HG02870 (cell line): ENCODE measurements at regions not wholly inside any gene's neighbourhood (a gene's known extent, or its start where the extent isn't known, plus 50 kb on each side); places are given as distances from the start of the nearest gene placed in this dataset.
A peak's percentile ranks its signal among the peaks of the same experiment; 100 is the strongest.
"Not testable (repeated sequence)": the region's sequence is repeated elsewhere in the genome, so short reads cannot be mapped to it uniquely, and the experiment has no call there.

Experiments
- ATAC-seq: cut with Tn5 transposase; IDR thresholded peaks from one replicate; pipeline ENCODE4 v1.9.1; 2021; ENCODE audit warnings: mild to moderate bottlenecking, moderate library complexity; ENCODE audit not compliant: unreplicated experiment

- no peak for ATAC-seq
Measured at GRCh38 chr6:137654365-137654981, 160.3 kb upstream of the OLIG3 start.

- no peak for ATAC-seq
Measured at GRCh38 chr6:137655291-137655690, 161.1 kb upstream of the OLIG3 start.

DNA sequence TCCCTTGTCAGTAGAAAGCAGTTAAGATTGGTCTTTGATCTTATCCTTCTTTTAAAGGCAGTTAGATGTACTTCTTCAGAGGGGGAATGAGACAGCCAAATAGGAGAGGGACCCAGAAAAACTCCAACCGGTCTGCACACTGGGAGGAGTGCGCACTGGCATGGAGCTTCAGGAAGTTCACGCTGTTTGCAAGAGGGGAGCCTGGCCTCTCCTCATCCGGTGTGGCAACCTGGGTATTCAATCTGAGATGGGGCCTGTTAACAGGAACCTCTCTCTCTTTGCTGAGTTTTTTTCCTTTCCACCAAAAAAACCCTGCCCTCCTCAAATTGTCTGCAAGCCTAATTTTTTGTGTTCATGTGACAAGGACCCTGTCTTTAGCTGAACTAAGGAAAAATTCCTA lies 162.5 kb upstream of the OLIG3 start:
- no peak for ATAC-seq

GRCh38 chr6:137657351-137657911 lies 163.2 kb upstream of the OLIG3 start:
- ATAC-seq = peak; percentile 57

- no peak for ATAC-seq
Measured at GRCh38 chr6:137658287-137658686, 164.1 kb upstream of the OLIG3 start.

DNA sequence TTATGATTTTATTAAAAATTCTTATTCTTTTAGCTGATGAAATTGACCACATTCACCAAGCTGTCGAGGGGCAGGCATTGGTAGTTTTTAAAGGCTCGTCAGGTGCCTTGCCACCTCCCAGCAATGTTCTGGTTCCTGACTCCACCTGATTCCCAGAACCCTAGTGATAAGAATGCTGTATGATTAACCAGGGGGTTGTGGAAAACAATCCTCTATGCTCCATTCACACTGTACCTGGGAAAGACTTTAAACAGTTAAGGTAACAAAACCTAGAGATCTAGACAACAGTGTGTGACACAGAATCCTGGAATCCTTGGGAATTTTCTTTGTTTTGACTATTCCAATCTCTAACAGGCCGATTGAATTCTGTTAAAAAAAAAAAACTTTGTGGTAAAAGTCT lies 165.7 kb upstream of the OLIG3 start:
- no peak for ATAC-seq

- no peak for ATAC-seq
Measured at GRCh38 chr6:137660296-137660731, 166.1 kb upstream of the OLIG3 start.

DNA sequence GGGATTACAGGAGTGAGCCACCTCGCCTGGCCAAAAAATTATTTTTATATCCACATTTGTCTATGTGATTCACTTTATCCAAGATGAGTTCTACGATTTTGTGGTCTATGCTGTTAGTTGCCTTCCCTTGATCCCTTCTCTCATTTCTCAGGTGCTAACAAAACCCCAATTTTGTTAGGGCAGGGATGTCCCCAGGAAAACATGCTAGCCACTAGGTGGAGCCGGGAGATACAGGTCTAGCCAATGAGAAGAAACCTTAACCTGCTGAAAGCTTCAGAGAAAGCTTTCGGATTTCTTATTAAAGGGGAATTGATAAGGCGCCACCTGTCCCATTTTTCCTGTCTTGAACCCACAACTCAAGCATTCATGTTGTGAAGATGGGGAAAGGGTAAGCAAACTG lies 167.4 kb upstream of the OLIG3 start:
- ATAC-seq = no peak

GRCh38 chr6:137664183-137664582 lies 170.0 kb upstream of the OLIG3 start:
- ATAC-seq = no peak

DNA sequence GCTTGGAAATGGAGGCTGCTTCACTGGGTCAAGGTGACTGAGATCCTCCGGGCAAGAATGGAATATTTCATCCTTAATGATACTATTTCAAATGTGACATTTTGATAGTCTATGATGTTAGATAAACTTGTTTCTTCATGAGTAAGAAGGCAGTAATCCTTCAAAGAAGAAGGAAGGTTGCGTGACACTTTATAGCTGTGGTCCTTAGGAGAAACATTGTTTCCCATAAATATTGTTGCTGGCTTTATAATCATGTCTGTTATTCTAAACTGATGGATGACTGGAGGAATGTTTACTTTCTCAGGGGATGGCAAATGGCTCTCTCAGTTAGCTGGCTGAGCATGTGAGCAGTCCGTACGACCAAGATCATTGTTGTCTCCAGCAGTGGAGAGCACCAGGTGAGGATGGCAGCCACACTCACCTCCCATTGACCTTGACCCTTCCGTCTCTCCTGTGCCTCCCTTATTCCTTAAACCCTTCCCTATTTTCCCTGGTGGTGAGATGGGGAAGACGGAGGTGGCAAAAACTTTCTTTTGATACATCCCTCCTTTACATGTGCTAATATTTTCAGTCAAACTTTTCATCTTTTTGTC lies 171.2 kb upstream of the OLIG3 start:
- no peak for ATAC-seq

DNA sequence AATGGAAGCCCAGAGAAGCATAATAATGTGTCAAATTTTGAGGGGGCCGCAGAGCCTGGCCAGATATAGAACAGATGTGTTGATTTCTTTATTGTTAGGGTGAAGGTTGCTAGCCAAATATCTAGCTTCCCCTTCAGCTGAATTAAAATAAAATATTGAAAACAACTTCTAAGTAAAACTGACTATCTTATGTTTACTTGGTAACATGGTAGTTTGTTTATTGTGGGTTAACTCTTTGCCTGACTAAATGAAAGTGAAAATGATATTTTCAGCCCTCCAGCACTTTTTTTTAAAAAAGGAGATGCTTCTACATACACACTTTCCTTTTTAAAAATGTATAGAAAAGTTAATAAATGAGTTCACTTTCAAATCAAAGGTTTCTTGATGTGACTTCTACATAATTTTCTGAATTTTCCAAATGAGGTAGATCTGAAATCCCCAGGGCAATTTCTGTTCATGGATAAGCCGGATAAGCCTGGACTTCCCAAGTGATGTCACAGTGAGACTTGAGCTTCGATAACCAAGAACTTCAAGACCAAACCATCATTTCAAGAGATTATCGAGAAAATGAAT lies 172.1 kb upstream of the OLIG3 start:
- ATAC-seq = no peak

DNA sequence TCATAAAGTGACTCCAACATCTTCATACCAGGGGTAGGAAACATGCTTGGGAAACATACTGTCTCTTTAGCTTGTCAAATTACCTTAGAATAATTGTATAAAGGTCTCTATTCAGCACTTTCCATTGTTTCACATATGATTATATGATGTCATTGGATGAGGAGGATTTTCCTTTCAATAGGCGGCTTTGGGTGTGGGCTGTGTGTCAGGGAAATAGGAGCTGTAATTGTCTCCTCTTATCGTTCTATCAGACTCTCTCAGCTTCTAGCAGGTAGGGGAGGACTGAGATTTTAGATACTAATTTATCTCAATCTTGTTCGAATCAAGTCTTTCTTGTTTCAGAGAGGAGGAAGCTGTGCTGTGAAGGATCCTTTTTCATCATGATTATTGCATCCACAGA lies 179.4 kb upstream of the OLIG3 start:
- no peak for ATAC-seq

GRCh38 chr6:137676888-137677287 lies 182.7 kb upstream of the OLIG3 start:
- no peak for ATAC-seq

GRCh38 chr6:137677709-137678108 lies 183.5 kb upstream of the OLIG3 start:
- no peak for ATAC-seq

DNA sequence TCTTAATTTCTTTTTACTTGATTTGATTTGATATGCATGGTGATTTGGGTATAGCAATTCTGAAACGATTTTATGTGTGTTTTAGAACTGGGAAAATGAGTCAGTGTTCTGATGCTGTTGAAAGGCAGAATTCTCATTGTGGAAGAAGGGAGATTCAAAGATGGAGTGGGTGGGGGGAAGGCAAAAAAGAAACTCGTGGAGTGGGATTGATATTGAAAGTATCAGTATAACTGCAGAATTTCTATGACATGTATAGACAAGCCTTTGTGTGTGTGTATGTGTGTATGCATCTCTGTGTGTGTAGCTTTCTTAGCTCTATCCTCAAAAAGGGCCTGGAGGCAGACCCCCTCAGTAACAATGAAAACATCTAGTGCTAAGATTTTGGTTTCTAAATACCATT lies 184.3 kb upstream of the OLIG3 start:
- ATAC-seq = no peak

GRCh38 chr6:137680705-137681346 lies 186.2 kb upstream of the TNFAIP3 start:
- ATAC-seq = no peak

DNA sequence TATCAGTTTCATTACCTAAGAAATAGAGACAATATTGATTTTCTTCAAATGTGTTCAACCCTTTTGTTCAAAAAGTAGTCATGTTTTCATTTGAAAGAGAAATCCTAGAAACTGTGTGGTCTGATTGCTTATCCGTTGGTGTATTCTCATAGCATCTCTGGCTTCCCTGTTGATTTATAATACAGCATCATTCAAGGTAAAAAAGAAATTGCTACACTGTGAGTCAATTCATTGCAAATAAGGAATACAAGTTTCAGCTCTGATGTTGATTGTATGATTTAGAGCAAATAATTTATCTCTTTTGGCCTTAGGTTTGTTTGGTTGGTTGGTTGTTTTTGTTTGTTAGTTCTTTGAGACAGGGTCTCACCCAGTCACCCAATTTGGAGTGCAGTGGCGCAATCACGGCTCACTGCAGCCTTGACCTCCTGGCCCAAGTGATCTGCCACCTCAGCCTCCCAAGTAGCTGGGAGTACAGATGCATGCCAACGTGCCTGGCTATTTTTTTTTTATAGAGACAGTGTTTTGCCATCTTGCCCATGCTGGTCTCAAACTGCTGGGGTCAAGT lies 185.5 kb upstream of the TNFAIP3 start:
- ATAC-seq = no peak

GRCh38 chr6:137682658-137683057 lies 184.4 kb upstream of the TNFAIP3 start:
- not testable (repeated sequence) for ATAC-seq

DNA sequence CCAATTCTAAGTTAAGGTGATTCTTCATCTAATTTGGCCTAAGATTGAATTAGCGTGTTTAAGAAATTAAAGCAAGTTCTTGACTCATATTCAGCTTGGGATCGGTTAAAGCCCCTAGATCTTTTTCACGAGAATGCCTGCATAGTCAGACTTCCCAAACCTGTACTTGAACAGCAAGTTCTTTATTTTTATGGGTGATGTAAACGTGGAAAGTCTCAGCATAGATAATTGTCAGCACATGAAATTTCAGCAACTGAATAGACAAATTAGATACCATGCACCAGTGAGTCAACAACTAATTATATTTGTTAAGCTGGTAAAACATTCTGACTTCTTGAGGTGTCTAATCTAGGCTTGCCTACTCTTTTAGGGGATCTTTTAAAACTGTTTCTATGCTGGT lies 183.1 kb upstream of the TNFAIP3 start:
- no peak for ATAC-seq

- no peak for ATAC-seq
Measured at GRCh38 chr6:137685798-137686375, 181.2 kb upstream of the TNFAIP3 start.

DNA sequence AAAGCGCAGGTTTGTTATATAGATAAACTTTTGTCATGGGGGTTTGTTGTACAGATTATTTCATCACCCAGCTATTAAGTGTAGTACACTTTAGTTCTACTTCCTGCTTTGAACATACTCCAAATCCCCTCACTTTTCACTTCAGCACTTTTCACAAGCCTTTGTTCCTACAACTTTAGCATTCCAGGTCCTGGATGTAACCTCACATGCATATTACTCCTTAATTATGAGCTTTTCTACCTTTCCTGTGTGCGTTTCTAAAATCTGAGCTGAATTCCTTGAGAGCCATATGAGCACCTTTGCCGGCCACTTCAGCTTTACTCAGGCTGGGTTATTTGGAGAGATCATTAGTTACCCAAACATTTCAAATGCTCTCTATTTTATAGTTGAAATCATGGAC lies 179.2 kb upstream of the TNFAIP3 start:
- ATAC-seq = no peak
